ENCODE measurements at regions not wholly inside any gene's neighbourhood (a gene's known extent, or its start where the extent isn't known, plus 50 kb on each side); places are given as distances from the start of the nearest gene placed in this dataset.

GRCh38 chr5:54868511-54869483 lies 116.6 kb downstream of the ESM1 start:
- no peak for TF ChIP-seq CTCF (conservative IDR thresholded peaks at IDR 0.05)
- TF ChIP-seq ZFX (IDR thresholded peaks at IDR 0.05), result no peak
